ENCODE measurements at regions not wholly inside any gene's neighbourhood (a gene's known extent, or its start where the extent isn't known, plus 50 kb on each side); places are given as distances from the start of the nearest gene placed in this dataset.

DNA sequence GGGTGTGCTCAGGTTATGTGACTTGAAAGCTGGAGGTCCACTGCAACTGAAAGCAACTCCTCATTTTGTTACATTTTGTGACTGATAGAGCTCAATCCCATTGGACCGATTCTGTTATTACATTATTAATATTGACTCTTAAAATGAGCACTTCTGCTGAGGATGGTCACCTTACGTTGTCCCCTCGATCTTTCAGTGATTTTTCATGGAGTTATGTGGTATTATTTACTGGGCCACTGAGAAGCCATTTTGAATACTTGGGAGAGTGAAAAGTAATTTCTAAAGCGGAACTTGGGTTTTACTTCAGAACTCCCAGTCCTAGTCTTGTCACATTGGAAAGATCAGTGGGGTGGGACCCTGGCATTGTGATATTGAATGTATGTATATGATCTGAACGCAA lies 96.3 kb upstream of the FAM180A start:
- Histone ChIP-seq H3K27me3 (ENCODE audit: control insufficient read depth, insufficient read depth, low read length) (peaks cover 4% of the 10 kb centered on the region), H4K20me1 (ENCODE audit: insufficient read depth, low read length) (no peaks in the 10 kb centered on the region), H3K9ac (ENCODE audit: low read depth, low read length) (no peak overlapping the region), H3K4me3 (ENCODE audit: insufficient read depth, low read depth, low read length) (no peak overlapping the region), H2AK9ac (replicated peaks; ENCODE audit: low read depth, low read length, poor library complexity) (no peak overlapping the region), H3K23ac (ENCODE audit: low read depth, low read length) (no peak overlapping the region), H2AK5ac (ENCODE audit: low read depth, low read length) (no peak overlapping the region), H2BK5ac (ENCODE audit: low read depth, low read length, poor library complexity, severe bottlenecking) (no peak overlapping the region), H3K14ac (replicated peaks; ENCODE audit: low read depth, low read length) (no peak overlapping the region), H2BK20ac (ENCODE audit: low read depth, low read length) (no peak overlapping the region), H4K8ac (ENCODE audit: low read depth in 2 of 2, low read length in 2 of 2) (no peak overlapping the region), H3K4ac (ENCODE audit: low read depth, low read length) (no peak overlapping the region), H3K18ac (ENCODE audit: low read depth, low read length) (no peak overlapping the region), H4K5ac (ENCODE audit: low read depth, low read length) (no peak overlapping the region), H2AFZ (replicated peaks; ENCODE audit: low read length, poor library complexity) (no peak overlapping the region), H3K56ac (ENCODE audit: extremely low read depth, insufficient read depth, low read length) (no peak overlapping the region), H2BK15ac (ENCODE audit: low read depth, low read length) (no peak overlapping the region), H4K91ac (ENCODE audit: insufficient read depth, low read depth, low read length) (no peak overlapping the region), H3K36me3 (ENCODE audit: control insufficient read depth, insufficient read depth, low read length) (no peaks in the 10 kb centered on the region), H3K27ac (ENCODE audit: insufficient read depth, low read length) (no peak overlapping the region), H2BK120ac (ENCODE audit: low read depth, low read length) (no peak overlapping the region), H3K9me3 (ENCODE audit: control insufficient read depth, insufficient read depth, low read length) (no peaks in the 10 kb centered on the region), H3K79me1 (ENCODE audit: low read depth in 1 of 2, low read length in 2 of 2) (no peaks in the 10 kb centered on the region), H3K9me1 (ENCODE audit: insufficient read depth, low read length) (no peaks in the 10 kb centered on the region), H3K4me2 (ENCODE audit: low read depth, low read length) (no peak overlapping the region), H3K4me1 (ENCODE audit: control insufficient read depth, insufficient read depth, low read length) (no peaks in the 10 kb centered on the region)
- CTCF ChIA-PET, result interaction anchor here (0.7 kb wide), 1 partner anchor 57 kb away, joined by 3 read pairs; no protein-coding TSS in a partner anchor
- POLR2A ChIA-PET (ENCODE audit: unreplicated experiment), result no interaction called here
- TF ChIP-seq RFX5 (IDR thresholded peaks at IDR 0.05; ENCODE audit: low read depth, low read length) (no peak), MXI1 (IDR thresholded peaks at IDR 0.05; ENCODE audit: borderline replicate concordance, low read depth, low read length) (no peak)
- ATAC-seq (ENCODE audit: low read depth) (no peak), DNase-seq (no peak)
- no TSS peak for BruUV-seq (replicated peaks)
- intact Hi-C loops (cut with micrococcal nuclease), result no loop called here
- dilution Hi-C loops (cut with HindIII; ENCODE audit: low sequenced_read_pairs, unreplicated experiment), result no loop called here
- no CpG with 5 or more reads among the region's 5 CpGs for WGBS, 2 experiments (ENCODE audit: extremely low coverage in 2 of 2, insufficient read length in 1 of 2)
- in situ Hi-C loops (cut with MboI; ENCODE audit: low sequenced_read_pairs), result no loop called here

All from IMR-90 (cell line).